HepG2 (cell line): ENCODE measurements at regions not wholly inside any gene's neighbourhood (a gene's known extent, or its start where the extent isn't known, plus 50 kb on each side); places are given as distances from the start of the nearest gene placed in this dataset.

ENCODE experiments used
- ATAC-seq: fragments of 200-7000 bp; cut with Tn5 transposase; 3 replicates; pipeline ENCODE4 v1.9.1; 2020; ENCODE audit warnings: mild to moderate bottlenecking, moderate library complexity
- BruUV-seq: library from RNA; stranded (reverse); fragments of 400-500 nt; replicated peaks from 2 replicates; lab custom pipeline; 2021; lab: Mats Ljungman, UMichigan
- CTCF ChIA-PET: fragments of 300-600 bp; formaldehyde crosslinking; extraction: SDS; loops from one replicate; lab custom pipeline; 2021; ENCODE audit warnings: low total read pairs, inconsistent platforms, low intra/inter-chr PET ratio; lab: Yijun Ruan, JAX
- POLR2A ChIA-PET: fragments of 350-600 bp; sonication (Branson Sonifier 250); formaldehyde crosslinking; loops from one replicate; lab custom pipeline; 2020; ENCODE audit warnings: antibody characterized with exemption, inconsistent platforms; lab: Yijun Ruan, JAX
- DNase-seq: peaks from one replicate; pipeline ENCODE4 v3.0.0-alpha.2; 2015; ENCODE audit warnings: low spot score
- FAIRE-seq: peaks from 3 replicates; lab custom pipeline; 2011; peaks lifted over from hg19 to GRCh38; lab: Jason Lieb, UNC
- H2AFZ ChIP-seq: one replicate; pipeline ENCODE4 v1.6.1; 2011; ENCODE audit warnings: low read length, inconsistent platforms
- H3K27ac ChIP-seq: fragments of 300-600 bp; 3 replicates; pipeline ENCODE4 v1.8.0; 2011; ENCODE audit warnings: mixed run types, mild to moderate bottlenecking, mixed read lengths, low read length, inconsistent platforms; ENCODE audit not compliant: insufficient read depth; ENCODE audit errors: extremely low read length
- H3K27me3 ChIP-seq, 2 experiments: fragments of 200-600 bp in 1 of 2; 2 replicates in 1 of 2; 3 replicates in 1 of 2; pipeline versions ENCODE4 v1.6.0 to v1.8.0; 2011; ENCODE audit warnings: low read length in 2 of 2, mild to moderate bottlenecking in 2 of 2, moderate library complexity in 2 of 2, inconsistent platforms in 1 of 2; ENCODE audit not compliant: insufficient read depth in 2 of 2, control insufficient read depth in 1 of 2
- H3K36me3 ChIP-seq, 2 experiments: fragments of 200-600 bp in 1 of 2; replicated peaks in 1 of 2; 2 replicates in 1 of 2; 3 replicates in 1 of 2; pipeline versions ENCODE4 v1.5.1 to v1.8.0; 2011; ENCODE audit warnings: low read length in 2 of 2, inconsistent platforms in 1 of 2; ENCODE audit not compliant: insufficient read depth in 2 of 2, control insufficient read depth in 1 of 2
- H3K4me1 ChIP-seq: 2 replicates; pipeline ENCODE4 v1.5.1; 2012; ENCODE audit warnings: low read length, inconsistent platforms; ENCODE audit not compliant: insufficient read depth
- H3K4me2 ChIP-seq: 2 replicates; pipeline ENCODE4 v1.6.0; 2011; ENCODE audit warnings: low read depth, low read length, inconsistent platforms
- H3K4me3 ChIP-seq, 3 experiments: fragments of 200-600 bp in 1 of 3; sonication (generic), shearing (Covaris generic) in 1 of 3; replicated peaks in 1 of 3; 2 replicates each; pipeline ENCODE4 v1.5.1; 2011 to 2016; ENCODE audit warnings: low read length in 3 of 3, inconsistent platforms in 2 of 3, low read depth in 2 of 3, mild to moderate bottlenecking in 2 of 3, control low read depth in 1 of 3, mixed read lengths in 1 of 3; ENCODE audit not compliant: insufficient read depth in 1 of 3
- H3K79me2 ChIP-seq: one replicate; pipeline ENCODE4 v1.6.1; 2011; ENCODE audit warnings: low read length, inconsistent platforms; ENCODE audit not compliant: insufficient read depth
- H3K9ac ChIP-seq: 2 replicates; pipeline ENCODE4 v1.6.0; 2011; ENCODE audit warnings: mild to moderate bottlenecking, low read depth, low read length, inconsistent platforms; ENCODE audit not compliant: insufficient read depth
- H3K9me3 ChIP-seq: 2 replicates; pipeline ENCODE4 v1.5.1; 2012; ENCODE audit warnings: mild to moderate bottlenecking, low read length
- H4K20me1 ChIP-seq: 2 replicates; pipeline ENCODE4 v1.6.0; 2011; ENCODE audit warnings: inconsistent platforms, mild to moderate bottlenecking, low read length, moderate library complexity; ENCODE audit not compliant: insufficient read depth
- CEBPG ChIP-seq: IDR thresholded peaks from 2 replicates; pipeline ENCODE4 v1.6.1; 2016
- MNT ChIP-seq: fragments of 450-650 bp; IDR thresholded peaks from 2 replicates; pipeline ENCODE4 v1.6.1; 2016
- REXO4 ChIP-seq: sonication (generic); formaldehyde crosslinking; IDR thresholded peaks from 2 replicates; pipeline ENCODE4 v1.8.0; 2022; ENCODE audit warnings: missing genetic modification reagents, mild to moderate bottlenecking, borderline replicate concordance
- RNF2 ChIP-seq: fragments of 450-650 bp; conservative IDR thresholded peaks from 2 replicates; pipeline ENCODE4 v1.6.1; 2016; ENCODE audit warnings: low read depth
- ZC3H13 ChIP-seq: sonication (generic); formaldehyde crosslinking; IDR thresholded peaks from 2 replicates; pipeline ENCODE4 v1.8.1; 2023; ENCODE audit warnings: mild to moderate bottlenecking, missing genetic modification reagents, moderate library complexity
- ZNF235 ChIP-seq: sonication (generic); formaldehyde crosslinking; IDR thresholded peaks from 2 replicates; pipeline ENCODE4 v1.8.1; 2023; ENCODE audit warnings: mild to moderate bottlenecking, missing genetic modification reagents, borderline replicate concordance
- ZNF318 ChIP-seq: sonication (generic); formaldehyde crosslinking; IDR thresholded peaks from 2 replicates; pipeline ENCODE4 v1.4.0; 2020; ENCODE audit warnings: mild to moderate bottlenecking, missing genetic modification reagents
- ZNF564 ChIP-seq: sonication (generic); formaldehyde crosslinking; IDR thresholded peaks from 2 replicates; pipeline ENCODE4 v1.8.1; 2023; ENCODE audit warnings: mild to moderate bottlenecking, missing genetic modification reagents
- ZNF839 ChIP-seq: sonication (generic); formaldehyde crosslinking; IDR thresholded peaks from 2 replicates; pipeline ENCODE4 v1.4.0; 2020; ENCODE audit warnings: missing genetic modification reagents, mild to moderate bottlenecking, borderline replicate concordance
- WGBS: methylation state at CpG from one replicate; pipeline ENCODE4 v1.1.6; 2017; ENCODE audit warnings: low lambda C conversion rate; 5-methylcytosine and 5-hydroxymethylcytosine counted together
- in situ Hi-C: cut with HindIII; loops from 2 replicates; pipeline ENCODE4 v1.10.0; 2017; ENCODE audit warnings: low pct_unique_long_range_greater_than_20kb; ENCODE audit not compliant: extremely low pct_ligation_motif_present
- intact Hi-C: fragments of 100-400 bp; cut with micrococcal nuclease; formaldehyde crosslinking; loops from one replicate; pipeline ENCODE4 v1.10.0; 2022; ENCODE audit not compliant: unreplicated experiment

- in situ Hi-C loops: no loop called here
- no peaks in the 10 kb centered on the region for H3K4me1 ChIP-seq
- DNase-seq (no peak), FAIRE-seq (no peak), ATAC-seq (no peak)
- no peaks in the 10 kb centered on the region for H3K27me3 ChIP-seq
- H3K36me3 ChIP-seq: no peaks in the 10 kb centered on the region
- H4K20me1 ChIP-seq: no peaks in the 10 kb centered on the region
- H2AFZ ChIP-seq: no peak overlapping the region
- no peak overlapping the region for H3K9ac ChIP-seq
- POLR2A ChIA-PET: no interaction called here
- WGBS: 1% methylated on average over 3 of the region's 3 CpGs
- no peak for TF ChIP-seq ZNF839
- no peak for TF ChIP-seq REXO4 (CRISPR knock-in tag)
- no peak for TF ChIP-seq ZNF564 (CRISPR knock-in tag)
- no peak for TF ChIP-seq ZNF235 (CRISPR knock-in tag)
- TF ChIP-seq MNT: peak; percentile 96
- H3K9me3 ChIP-seq: peaks cover 11% of the 10 kb centered on the region; the same call in 1 of the 2 replicates
- H3K79me2 ChIP-seq: no peaks in the 10 kb centered on the region
- BruUV-seq: no TSS peak
- CTCF ChIA-PET: no interaction called here
- H3K4me2 ChIP-seq: no peak overlapping the region
- no peak overlapping the region for H3K4me3 ChIP-seq
- intact Hi-C loops: no loop called here
- H3K27ac ChIP-seq: no peak overlapping the region
Observed at GRCh38 chr18:60448487-60449267, 76.1 kb upstream of the MC4R start.

- FAIRE-seq: no peak
- TF ChIP-seq RNF2 (no peak), CEBPG (CRISPR knock-in tag) (no peak), ZC3H13 (no peak), ZNF318 (CRISPR knock-in tag) (no peak)
Observed at GRCh38 chr18:60452421-60452820, 79.8 kb upstream of the MC4R start.

More at GRCh38 chr18:60452421-60452820, 79.8 kb upstream of the MC4R start:
- no peak overlapping the region for H2AFZ ChIP-seq
- no peaks in the 10 kb centered on the region for H3K79me2 ChIP-seq
- ATAC-seq (no peak), DNase-seq (no peak)
- no peak overlapping the region for H3K9ac ChIP-seq
- H4K20me1 ChIP-seq: no peaks in the 10 kb centered on the region
- no peak overlapping the region for H3K4me3 ChIP-seq
- POLR2A ChIA-PET: no interaction called here
- no peaks in the 10 kb centered on the region for H3K4me1 ChIP-seq
- in situ Hi-C loops: no loop called here
- WGBS: 0% methylated on average over 1 of the region's 1 CpG
- H3K9me3 ChIP-seq: peaks cover 14% of the 10 kb centered on the region; the same call in 1 of the 2 replicates
- no peak overlapping the region for H3K4me2 ChIP-seq
- CTCF ChIA-PET: no interaction called here
- H3K36me3 ChIP-seq: no peaks in the 10 kb centered on the region
- H3K27me3 ChIP-seq: no peaks in the 10 kb centered on the region
- BruUV-seq: no TSS peak
- intact Hi-C loops: no loop called here
- H3K27ac ChIP-seq: no peak overlapping the region
